GM12891 (cell line): ENCODE measurements at regions not wholly inside any gene's neighbourhood (a gene's known extent, or its start where the extent isn't known, plus 50 kb on each side); places are given as distances from the start of the nearest gene placed in this dataset.

Experiments used
- PAX5 ChIP-seq: IDR thresholded peaks from 2 replicates; pipeline ENCODE4 v1.6.1; 2011; ENCODE audit warnings: low read length, moderate library complexity, mild to moderate bottlenecking; ENCODE audit not compliant: insufficient read depth, severe bottlenecking
- POLR2A ChIP-seq: IDR thresholded peaks from 2 replicates; pipeline ENCODE4 v1.6.1; 2011; ENCODE audit warnings: low read depth, low read length, control low read depth
- POLR2AphosphoS5 ChIP-seq: IDR thresholded peaks from 2 replicates; pipeline ENCODE4 v1.6.1; 2011; ENCODE audit warnings: low read depth, low read length, control low read depth
- SPI1 ChIP-seq: IDR thresholded peaks from 2 replicates; pipeline ENCODE4 v1.6.1; 2011; ENCODE audit warnings: low read depth, low read length, control low read depth
- TAF1 ChIP-seq: IDR thresholded peaks from 2 replicates; pipeline ENCODE4 v1.6.1; 2011; ENCODE audit warnings: low read depth, low read length, control low read depth

GRCh38 chr10:131571346-131571745 is 259.8 kb upstream of the TCERG1L start:
- TF ChIP-seq POLR2A, result no peak
- TF ChIP-seq PAX5, result no peak
- TF ChIP-seq SPI1, result no peak
- no peak for TF ChIP-seq POLR2AphosphoS5
- TF ChIP-seq TAF1, result no peak
